HepG2 (cell line): ENCODE measurements at regions not wholly inside any gene's neighbourhood (a gene's known extent, or its start where the extent isn't known, plus 50 kb on each side); places are given as distances from the start of the nearest gene placed in this dataset.

Experiments
- ATAC-seq: fragments of 200-7000 bp; cut with Tn5 transposase; 3 replicates; pipeline ENCODE4 v1.9.1; 2020; ENCODE audit warnings: mild to moderate bottlenecking, moderate library complexity
- BruUV-seq: library from RNA; stranded (reverse); fragments of 400-500 nt; replicated peaks from 2 replicates; lab custom pipeline; 2021; lab: Mats Ljungman, UMichigan
- CTCF ChIA-PET: fragments of 300-600 bp; formaldehyde crosslinking; extraction: SDS; loops from one replicate; lab custom pipeline; 2021; ENCODE audit warnings: low total read pairs, inconsistent platforms, low intra/inter-chr PET ratio; lab: Yijun Ruan, JAX
- POLR2A ChIA-PET: fragments of 350-600 bp; sonication (Branson Sonifier 250); formaldehyde crosslinking; loops from one replicate; lab custom pipeline; 2020; ENCODE audit warnings: antibody characterized with exemption, inconsistent platforms; lab: Yijun Ruan, JAX
- DNase-seq: peaks from one replicate; pipeline ENCODE4 v3.0.0-alpha.2; 2015; ENCODE audit warnings: low spot score
- FAIRE-seq: peaks from 3 replicates; lab custom pipeline; 2011; peaks lifted over from hg19 to GRCh38; lab: Jason Lieb, UNC
- H2AFZ ChIP-seq: one replicate; pipeline ENCODE4 v1.6.1; 2011; ENCODE audit warnings: low read length, inconsistent platforms
- H3K27ac ChIP-seq: fragments of 300-600 bp; 3 replicates; pipeline ENCODE4 v1.8.0; 2011; ENCODE audit warnings: mixed run types, mild to moderate bottlenecking, mixed read lengths, low read length, inconsistent platforms; ENCODE audit not compliant: insufficient read depth; ENCODE audit errors: extremely low read length
- H3K27me3 ChIP-seq, 2 experiments: fragments of 200-600 bp in 1 of 2; 2 replicates in 1 of 2; 3 replicates in 1 of 2; pipeline versions ENCODE4 v1.6.0 to v1.8.0; 2011; ENCODE audit warnings: low read length in 2 of 2, mild to moderate bottlenecking in 2 of 2, moderate library complexity in 2 of 2, inconsistent platforms in 1 of 2; ENCODE audit not compliant: insufficient read depth in 2 of 2, control insufficient read depth in 1 of 2
- H3K36me3 ChIP-seq, 2 experiments: fragments of 200-600 bp in 1 of 2; replicated peaks in 1 of 2; 2 replicates in 1 of 2; 3 replicates in 1 of 2; pipeline versions ENCODE4 v1.5.1 to v1.8.0; 2011; ENCODE audit warnings: low read length in 2 of 2, inconsistent platforms in 1 of 2; ENCODE audit not compliant: insufficient read depth in 2 of 2, control insufficient read depth in 1 of 2
- H3K4me1 ChIP-seq: 2 replicates; pipeline ENCODE4 v1.5.1; 2012; ENCODE audit warnings: low read length, inconsistent platforms; ENCODE audit not compliant: insufficient read depth
- H3K4me2 ChIP-seq: 2 replicates; pipeline ENCODE4 v1.6.0; 2011; ENCODE audit warnings: low read depth, low read length, inconsistent platforms
- H3K4me3 ChIP-seq, 3 experiments: fragments of 200-600 bp in 1 of 3; sonication (generic), shearing (Covaris generic) in 1 of 3; replicated peaks in 1 of 3; 2 replicates each; pipeline ENCODE4 v1.5.1; 2011 to 2016; ENCODE audit warnings: low read length in 3 of 3, inconsistent platforms in 2 of 3, low read depth in 2 of 3, mild to moderate bottlenecking in 2 of 3, control low read depth in 1 of 3, mixed read lengths in 1 of 3; ENCODE audit not compliant: insufficient read depth in 1 of 3
- H3K79me2 ChIP-seq: one replicate; pipeline ENCODE4 v1.6.1; 2011; ENCODE audit warnings: low read length, inconsistent platforms; ENCODE audit not compliant: insufficient read depth
- H3K9ac ChIP-seq: 2 replicates; pipeline ENCODE4 v1.6.0; 2011; ENCODE audit warnings: mild to moderate bottlenecking, low read depth, low read length, inconsistent platforms; ENCODE audit not compliant: insufficient read depth
- H3K9me3 ChIP-seq: 2 replicates; pipeline ENCODE4 v1.5.1; 2012; ENCODE audit warnings: mild to moderate bottlenecking, low read length
- H4K20me1 ChIP-seq: 2 replicates; pipeline ENCODE4 v1.6.0; 2011; ENCODE audit warnings: inconsistent platforms, mild to moderate bottlenecking, low read length, moderate library complexity; ENCODE audit not compliant: insufficient read depth
- ATF7-NPFF ChIP-seq: sonication (generic); formaldehyde crosslinking; IDR thresholded peaks from 2 replicates; pipeline ENCODE4 v1.8.1; 2023; ENCODE audit warnings: mild to moderate bottlenecking, low read depth, missing genetic modification reagents, moderate library complexity
- BCL3 ChIP-seq: sonication (generic); formaldehyde crosslinking; IDR thresholded peaks from 2 replicates; pipeline ENCODE4 v1.5.1; 2020; ENCODE audit warnings: mild to moderate bottlenecking, missing genetic modification reagents, moderate library complexity
- BCL6 ChIP-seq: IDR thresholded peaks from 2 replicates; pipeline ENCODE4 v1.6.1; 2016; ENCODE audit warnings: missing genetic modification reagents, missing compliant biosample characterization
- EZH2 ChIP-seq: conservative IDR thresholded peaks from 2 replicates; pipeline ENCODE4 v1.6.1; 2012; ENCODE audit warnings: mild to moderate bottlenecking, low read depth, low read length, moderate library complexity
- FLYWCH1 ChIP-seq: sonication (generic); formaldehyde crosslinking; IDR thresholded peaks from 2 replicates; pipeline ENCODE4 v1.8.1; 2023; ENCODE audit warnings: mild to moderate bottlenecking, missing genetic modification reagents
- HNRNPUL1 ChIP-seq: fragments of 200-400 bp; formaldehyde crosslinking; IDR thresholded peaks from 2 replicates; pipeline ENCODE4 v1.6.1; 2017; ENCODE audit warnings: low read depth, mild to moderate bottlenecking, low read length, moderate library complexity
- KDM5A ChIP-seq: fragments of 200-600 bp; sonication (generic); IDR thresholded peaks from 2 replicates; pipeline ENCODE4 v1.7.0; 2018; ENCODE audit warnings: antibody characterized with exemption, mild to moderate bottlenecking, low read length, borderline replicate concordance
- MXI1 ChIP-seq: IDR thresholded peaks from 3 replicates; pipeline ENCODE4 v1.6.1; 2012; ENCODE audit warnings: low read depth, low read length, inconsistent platforms, borderline replicate concordance
- NCOA5 ChIP-seq: sonication (generic); formaldehyde crosslinking; IDR thresholded peaks from 2 replicates; pipeline ENCODE4 v1.4.0; 2020; ENCODE audit warnings: missing genetic modification reagents
- NFIB ChIP-seq: sonication (generic); formaldehyde crosslinking; IDR thresholded peaks from 2 replicates; pipeline ENCODE4 v1.9.0; 2021; ENCODE audit warnings: missing genetic modification reagents, mild to moderate bottlenecking, borderline replicate concordance
- NR2F1 ChIP-seq, 2 experiments: fragments of 450-650 bp in 1 of 2; formaldehyde crosslinking in 1 of 2; IDR thresholded peaks; 2 replicates each; pipeline versions ENCODE4 v1.5.0 to v1.6.1; 2016 to 2020; ENCODE audit warnings: mild to moderate bottlenecking in 1 of 2, missing compliant biosample characterization in 1 of 2, missing genetic modification reagents in 1 of 2, moderate library complexity in 1 of 2
- PRMT3 ChIP-seq: sonication (generic); formaldehyde crosslinking; IDR thresholded peaks from 2 replicates; pipeline ENCODE4 v1.8.1; 2022; ENCODE audit warnings: low read depth, mild to moderate bottlenecking, moderate library complexity, missing genetic modification reagents, borderline replicate concordance
- RBAK ChIP-seq: sonication (generic); formaldehyde crosslinking; IDR thresholded peaks from 2 replicates; pipeline ENCODE4 v1.5.1; 2020; ENCODE audit warnings: mild to moderate bottlenecking, missing genetic modification reagents
- ZC3H4 ChIP-seq: sonication (generic); formaldehyde crosslinking; IDR thresholded peaks from 2 replicates; pipeline ENCODE4 v1.4.0; 2020; ENCODE audit warnings: missing genetic modification reagents, borderline replicate concordance
- ZNF281 ChIP-seq: sonication (generic); formaldehyde crosslinking; IDR thresholded peaks from 2 replicates; pipeline ENCODE4 v1.4.0; 2020; ENCODE audit warnings: missing genetic modification reagents, borderline replicate concordance
- ZNF749 ChIP-seq: sonication (generic); formaldehyde crosslinking; IDR thresholded peaks from 2 replicates; pipeline ENCODE4 v1.8.0; 2022; ENCODE audit warnings: mild to moderate bottlenecking, missing genetic modification reagents, moderate library complexity, borderline replicate concordance
- ZNF816 ChIP-seq: sonication (generic); formaldehyde crosslinking; IDR thresholded peaks from 2 replicates; pipeline ENCODE4 v1.8.0; 2022; ENCODE audit warnings: missing genetic modification reagents, mild to moderate bottlenecking, borderline replicate concordance
- ZNF891 ChIP-seq: sonication (generic); formaldehyde crosslinking; IDR thresholded peaks from 2 replicates; pipeline ENCODE4 v1.5.0; 2020; ENCODE audit warnings: mild to moderate bottlenecking, missing genetic modification reagents
- ZSCAN20 ChIP-seq: sonication (generic); formaldehyde crosslinking; IDR thresholded peaks from 2 replicates; pipeline ENCODE4 v1.4.0; 2020; ENCODE audit warnings: missing genetic modification reagents, mild to moderate bottlenecking, borderline replicate concordance
- WGBS: methylation state at CpG from one replicate; pipeline ENCODE4 v1.1.6; 2017; ENCODE audit warnings: low lambda C conversion rate; 5-methylcytosine and 5-hydroxymethylcytosine counted together
- in situ Hi-C: cut with HindIII; loops from 2 replicates; pipeline ENCODE4 v1.10.0; 2017; ENCODE audit warnings: low pct_unique_long_range_greater_than_20kb; ENCODE audit not compliant: extremely low pct_ligation_motif_present
- intact Hi-C: fragments of 100-400 bp; cut with micrococcal nuclease; formaldehyde crosslinking; loops from one replicate; pipeline ENCODE4 v1.10.0; 2022; ENCODE audit not compliant: unreplicated experiment

GRCh38 chr13:94880463-94880862 lies 168.1 kb upstream of the SOX21 start:
- intact Hi-C loops = no loop called here
- peaks cover 0 to 5% of the 10 kb centered on the region in 2 experiments; a peak in 1 of 5 replicates for H3K27me3 ChIP-seq
- TF ChIP-seq PRMT3 (CRISPR knock-in tag) = no peak
- no peak for TF ChIP-seq ZNF891
- no peak for TF ChIP-seq ZNF749 (CRISPR knock-in tag)
- TF ChIP-seq BCL6 (CRISPR knock-in tag) = no peak
- TF ChIP-seq NFIB (CRISPR knock-in tag) = no peak
- TF ChIP-seq ZNF816 (CRISPR knock-in tag) = no peak
- no peak for TF ChIP-seq FLYWCH1 (CRISPR knock-in tag)
- no peak for TF ChIP-seq EZH2
- no peak for TF ChIP-seq NCOA5 (CRISPR knock-in tag)
- no peak for TF ChIP-seq HNRNPUL1
- no peak for TF ChIP-seq ZSCAN20 (CRISPR knock-in tag)
- no peak for TF ChIP-seq KDM5A
- TF ChIP-seq ATF7-NPFF (CRISPR knock-in tag) = no peak
- no peak for TF ChIP-seq MXI1
- no peak for TF ChIP-seq ZC3H4 (CRISPR knock-in tag)
- TF ChIP-seq RBAK (CRISPR knock-in tag) = no peak
- TF ChIP-seq ZNF281 (CRISPR knock-in tag) = no peak
- TF ChIP-seq NR2F1 (CRISPR knock-in tag; IDR thresholded peaks at IDR 0.05) = no peak
- no peak for TF ChIP-seq BCL3 (CRISPR knock-in tag)
- TF ChIP-seq, all 625 proteins: peak for 0
- ChIA-PET CTCF (no interaction called here), POLR2A (no interaction called here)
- no peak for DNase-seq
- Histone ChIP-seq H3K4me2 (no peak overlapping the region), H3K27ac (no peak overlapping the region), H4K20me1 (no peaks in the 10 kb centered on the region), H3K4me1 (no peaks in the 10 kb centered on the region), H3K79me2 (no peaks in the 10 kb centered on the region), H3K36me3 (no peaks in the 10 kb centered on the region), H3K9me3 (no peaks in the 10 kb centered on the region), H2AFZ (no peak overlapping the region), H3K4me3 (no peak overlapping the region), H3K9ac (no peak overlapping the region)
- no peak for FAIRE-seq
- in situ Hi-C loops = no loop called here
- ATAC-seq = no peak
- 0% methylated on average over 2 of the region's 2 CpGs for WGBS
- BruUV-seq = no TSS peak
